ENCODE measurements at regions not wholly inside any gene's neighbourhood (a gene's known extent, or its start where the extent isn't known, plus 50 kb on each side); places are given as distances from the start of the nearest gene placed in this dataset.

GRCh38 chr12:114954511-114955055, 270.6 kb upstream of the TBX3 start:
- DNase-seq, result no peak

DNA sequence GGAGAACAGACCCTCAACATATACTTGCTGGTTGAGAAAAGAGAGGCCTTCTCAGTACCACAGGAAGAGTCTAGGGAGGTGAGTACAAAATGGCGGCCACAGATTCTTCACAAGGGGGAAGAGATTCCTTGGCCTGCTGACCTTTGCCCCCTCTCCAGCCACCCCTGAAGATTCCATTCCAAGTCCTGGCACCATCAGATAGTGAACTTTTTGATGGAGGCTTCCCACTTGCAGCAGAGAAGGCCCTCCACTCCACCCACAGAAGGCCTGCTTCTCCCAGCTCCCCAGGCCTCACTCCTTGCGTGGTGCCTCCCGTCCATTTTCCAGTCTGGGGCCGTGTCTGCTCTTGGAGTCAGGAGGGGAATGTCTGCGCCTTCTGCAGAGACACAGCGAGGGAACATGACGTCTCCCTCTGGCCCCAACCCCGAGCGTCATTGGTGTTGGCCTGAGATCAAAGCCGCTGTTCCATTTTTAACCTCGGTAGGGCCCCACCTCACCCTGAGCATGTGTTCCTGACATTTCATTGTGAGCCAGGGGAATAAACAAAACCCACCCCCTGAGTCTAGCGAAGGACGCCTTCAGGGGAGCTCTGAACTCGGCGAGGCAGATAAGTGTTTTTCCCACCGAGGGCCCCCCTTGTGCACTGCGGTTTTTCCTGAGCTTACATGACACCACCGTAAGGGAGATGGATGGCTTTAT, 268.7 kb upstream of the TBX3 start:
- no peak for DNase-seq

DNA sequence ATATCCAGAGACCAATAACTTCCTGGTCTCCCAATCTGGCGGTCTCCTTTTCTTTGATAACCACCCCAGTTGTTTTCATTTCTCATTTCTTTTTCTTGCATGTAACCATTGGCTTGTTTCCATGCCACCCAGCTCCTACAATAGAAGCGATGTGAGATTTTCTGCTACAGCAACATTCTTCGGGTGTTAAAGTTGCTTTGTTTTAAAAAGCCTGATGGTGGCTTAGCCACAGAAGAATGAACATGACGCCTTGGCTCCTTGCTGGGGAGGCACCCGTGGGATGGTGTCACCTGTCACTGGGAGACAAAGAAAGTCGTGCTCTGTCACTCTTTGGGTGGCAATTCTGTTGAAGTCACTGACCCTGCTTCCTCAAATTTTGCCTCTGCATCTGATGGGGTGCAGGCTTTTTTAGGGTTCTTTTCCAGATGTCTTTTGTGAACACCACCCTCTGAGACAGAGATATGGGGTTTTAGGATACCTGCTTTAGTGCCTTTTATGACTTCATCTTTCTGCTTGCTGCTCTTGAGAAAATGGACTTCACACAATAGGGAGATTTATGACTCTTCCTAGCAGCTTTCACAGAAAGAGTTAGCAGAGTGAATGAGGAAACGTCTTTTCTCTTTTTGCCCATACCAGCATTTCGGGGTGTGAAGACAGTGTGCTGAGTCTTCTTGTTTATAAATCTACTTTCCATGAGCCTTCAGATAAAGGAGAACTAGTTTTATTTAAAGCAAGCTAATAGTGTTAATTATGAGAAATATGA, 265.3 kb upstream of the TBX3 start:
- no peak for DNase-seq

DNA sequence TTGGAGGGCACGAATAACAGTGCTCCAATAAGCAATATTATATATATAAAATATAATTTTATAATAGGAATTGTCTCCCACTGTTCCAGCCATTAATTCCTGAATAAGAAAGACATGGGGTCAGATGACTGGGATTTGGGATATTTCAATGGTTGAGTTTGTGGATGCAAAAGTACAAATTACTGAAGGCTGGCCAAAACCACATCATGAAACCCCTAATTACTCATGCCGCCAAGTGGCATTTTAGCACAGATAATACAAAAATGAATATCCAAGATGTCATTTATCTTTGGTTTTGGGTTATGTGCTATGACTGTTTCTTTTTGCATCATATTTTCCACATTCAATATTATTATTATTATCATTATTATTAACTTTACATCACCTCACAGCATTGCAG, 261.4 kb upstream of the TBX3 start:
- DNase-seq, result no peak

DNA sequence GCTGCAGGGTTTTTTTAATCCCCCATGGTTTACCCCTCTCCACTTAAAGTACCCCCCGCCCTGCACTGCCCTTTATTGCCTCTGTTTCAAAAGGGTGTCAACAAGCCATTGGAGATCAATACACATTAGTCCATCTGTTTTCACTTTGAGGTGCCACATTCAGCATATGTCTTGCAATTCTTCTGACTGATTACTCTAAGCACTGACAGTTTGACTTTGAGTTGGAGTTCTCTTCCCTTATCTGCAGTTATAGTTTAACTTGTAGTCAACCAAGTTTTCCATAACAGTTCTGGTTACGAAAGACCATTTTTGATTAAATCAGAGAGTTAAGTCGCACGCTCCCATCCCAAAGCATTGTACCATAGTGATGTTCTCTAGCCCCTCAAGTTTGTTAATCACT, 260.8 kb upstream of the TBX3 start:
- no peak for DNase-seq

DNA sequence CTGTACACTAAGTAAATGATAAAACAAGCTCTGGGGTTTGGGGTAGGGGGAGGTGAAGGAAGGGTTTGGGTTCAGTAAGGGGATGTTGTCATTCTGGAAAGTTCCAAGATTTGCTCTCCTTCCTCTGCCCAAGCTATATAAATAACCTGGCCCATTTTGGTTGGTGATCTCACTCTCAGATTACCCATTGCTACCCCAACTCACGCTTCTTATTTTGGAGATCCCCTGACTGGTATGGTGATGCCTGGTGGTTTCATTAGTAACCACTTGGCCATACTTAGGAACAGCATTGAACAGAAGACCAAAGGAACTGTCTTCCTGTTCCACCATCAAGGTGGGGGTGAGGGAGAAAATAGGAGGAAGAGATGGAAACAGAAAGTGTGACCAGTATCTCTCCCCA, 259.6 kb upstream of the TBX3 start:
- no peak for DNase-seq

- DNase-seq, result no peak
Measured at GRCh38 chr12:114938487-114939210, 254.7 kb upstream of the TBX3 start.

- no peak for DNase-seq
Measured at GRCh38 chr12:114936148-114937079, 252.4 kb upstream of the TBX3 start.

DNA sequence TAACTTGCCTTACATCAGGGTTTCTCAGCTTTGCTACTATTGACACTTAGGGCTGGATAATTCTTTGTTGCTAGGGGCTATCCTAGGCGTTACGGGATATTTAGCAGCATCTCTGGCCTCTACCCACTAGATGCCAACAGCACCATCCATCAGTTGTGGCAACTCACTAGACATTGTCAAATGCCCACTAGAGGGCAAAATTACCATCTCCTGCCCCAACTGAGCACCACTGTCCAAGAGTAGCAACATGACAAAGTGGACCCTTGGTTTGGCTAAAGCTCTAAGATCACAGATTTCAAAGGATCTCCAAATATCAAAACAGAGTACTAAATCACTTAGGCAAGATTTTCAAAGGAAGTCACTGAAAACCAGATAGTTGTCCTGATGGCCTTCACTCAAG, 251.7 kb upstream of the TBX3 start:
- DNase-seq, result no peak

DNA sequence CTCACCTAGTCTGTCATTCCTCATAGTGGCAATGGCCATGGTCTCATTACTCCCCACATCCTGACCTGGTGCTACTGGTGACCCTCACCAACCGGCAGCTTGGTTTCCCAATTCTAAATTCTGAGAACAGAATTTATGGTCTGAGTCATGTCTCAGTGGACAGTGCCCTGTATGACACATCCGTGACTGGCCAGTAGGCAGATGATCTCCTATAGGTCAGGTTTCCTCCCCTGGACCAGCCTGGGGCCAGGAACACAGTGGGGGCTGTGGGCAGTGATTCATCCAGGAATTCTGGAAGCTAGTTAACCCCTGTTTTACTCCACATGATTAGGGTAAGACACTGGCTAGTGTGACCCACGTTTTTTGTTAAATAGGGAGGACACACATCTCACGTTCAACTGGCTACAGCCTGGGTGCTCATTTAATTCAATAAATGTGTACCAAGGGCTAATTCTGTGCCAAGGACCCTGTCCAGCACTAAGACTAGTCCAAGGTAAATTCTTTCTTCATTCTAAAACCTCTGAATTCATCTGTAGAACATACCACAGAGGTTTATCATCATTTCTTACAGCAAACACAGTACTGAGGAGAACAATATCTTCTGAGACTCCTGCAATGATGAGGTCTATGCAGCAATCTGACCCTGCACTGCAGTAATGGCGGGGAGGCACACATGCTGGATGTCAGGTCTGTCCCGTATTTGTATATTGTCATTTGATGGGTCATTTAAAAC, 249.6 kb upstream of the TBX3 start:
- DNase-seq, result no peak

- DNase-seq, result no peak
Measured at GRCh38 chr12:114932806-114933205, 248.8 kb upstream of the TBX3 start.

GRCh38 chr12:114931025-114931424, 247.1 kb upstream of the TBX3 start:
- no peak for DNase-seq

- no peak for DNase-seq
Measured at GRCh38 chr12:114926341-114926740, 242.4 kb upstream of the TBX3 start.

GRCh38 chr12:114924946-114925475, 241.0 kb upstream of the TBX3 start:
- no peak for DNase-seq

DNA sequence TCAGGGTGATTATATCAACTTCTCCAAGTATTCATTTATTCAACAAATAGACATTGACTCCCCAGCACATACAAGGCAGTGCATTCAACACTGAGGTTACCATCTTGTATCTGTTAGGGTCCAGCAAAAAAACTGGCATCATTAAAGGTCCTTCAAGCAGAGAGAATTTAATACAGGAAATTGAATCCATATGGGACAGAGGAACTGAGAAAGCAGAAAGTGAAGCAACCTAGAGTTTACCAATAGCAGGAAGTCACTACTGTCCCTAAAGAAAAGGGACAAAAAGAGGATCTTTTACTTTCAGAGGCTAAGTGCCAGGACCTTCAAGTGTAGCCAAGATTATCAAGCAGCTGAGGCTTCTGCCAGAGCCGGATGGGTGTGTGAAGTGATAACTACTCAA, 237.8 kb upstream of the TBX3 start:
- DNase-seq, result no peak

DNA sequence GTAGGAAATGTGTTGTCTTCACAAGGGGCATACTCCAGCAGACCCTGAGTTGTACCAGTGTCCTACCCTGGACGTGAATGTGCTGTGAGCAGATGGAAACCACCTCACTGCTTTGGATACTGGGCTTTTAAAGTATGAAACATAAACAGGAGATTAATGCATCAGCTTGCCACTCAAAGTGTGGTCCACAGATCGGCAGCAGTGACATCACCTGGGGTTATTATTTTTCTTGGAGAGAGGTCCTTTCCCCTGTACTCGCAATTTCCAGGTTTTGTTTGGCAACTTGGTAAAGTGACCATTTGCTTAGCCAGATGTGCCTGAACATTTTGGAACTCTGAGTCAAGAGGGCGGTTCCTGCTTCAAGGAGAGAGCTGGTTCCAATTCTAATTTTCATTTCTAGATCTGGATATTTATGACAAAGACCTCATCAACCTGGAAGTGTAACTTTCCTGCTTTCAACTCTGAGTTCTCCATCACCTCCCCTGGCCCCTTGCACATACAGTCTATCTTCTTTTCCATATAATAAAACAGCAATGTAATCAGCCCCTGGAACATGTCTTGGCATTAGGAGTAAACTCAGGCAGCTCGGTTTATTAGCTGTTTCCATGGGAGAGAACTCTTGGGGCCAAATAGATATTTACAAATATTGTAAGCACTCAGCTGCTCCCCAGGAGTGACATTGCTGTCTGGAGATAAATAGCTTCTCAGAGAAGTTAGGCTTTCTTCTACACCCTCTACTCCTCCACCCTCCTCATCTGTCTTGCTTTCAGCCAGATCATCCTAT, 237.0 kb upstream of the TBX3 start:
- DNase-seq, result no peak

DNA sequence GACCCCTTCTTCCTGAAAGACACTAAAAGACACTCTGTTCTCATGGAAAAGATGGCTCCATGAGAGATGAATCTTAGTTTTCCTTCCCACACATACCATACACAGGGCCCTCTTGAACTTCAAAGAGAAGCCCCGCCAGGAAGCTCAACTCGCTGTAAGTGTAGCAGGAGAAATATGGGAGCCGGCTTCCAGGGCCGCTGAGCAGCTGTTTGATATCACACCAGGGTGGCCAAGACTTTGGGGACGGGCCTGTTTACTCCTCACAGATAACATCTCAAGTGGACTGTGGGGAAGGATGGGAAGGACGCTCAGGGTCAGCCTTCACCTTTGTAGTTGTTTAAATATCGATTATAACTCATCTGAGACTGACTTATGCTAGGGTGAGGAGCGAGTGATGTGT, 235.5 kb upstream of the TBX3 start:
- DNase-seq, result no peak

- DNase-seq, result no peak
Measured at GRCh38 chr12:114918535-114919233, 234.7 kb upstream of the TBX3 start.

GRCh38 chr12:114917953-114918352, 234.0 kb upstream of the TBX3 start:
- no peak for DNase-seq

DNA sequence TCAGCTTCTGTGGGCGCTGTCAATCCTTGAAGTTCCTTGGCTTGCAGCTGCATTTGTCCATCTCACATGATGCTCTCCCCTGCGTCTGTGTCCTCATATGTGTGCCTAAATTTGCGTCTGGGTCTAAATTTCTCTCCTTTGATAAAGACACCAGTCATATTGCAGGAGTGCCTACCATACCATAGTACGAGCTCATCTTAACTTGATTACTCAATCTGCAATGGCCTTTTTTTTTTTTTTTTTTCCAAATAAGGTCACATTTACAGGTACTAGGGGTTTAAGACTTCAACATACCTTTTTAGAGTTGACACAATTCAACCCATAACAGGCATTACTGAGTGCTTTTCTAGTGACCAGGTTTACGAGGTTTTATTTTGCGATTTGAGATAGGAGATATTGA, 233.3 kb upstream of the TBX3 start:
- DNase-seq, result no peak
